ENCODE measurements at regions not wholly inside any gene's neighbourhood (a gene's known extent, or its start where the extent isn't known, plus 50 kb on each side); places are given as distances from the start of the nearest gene placed in this dataset.

DNA sequence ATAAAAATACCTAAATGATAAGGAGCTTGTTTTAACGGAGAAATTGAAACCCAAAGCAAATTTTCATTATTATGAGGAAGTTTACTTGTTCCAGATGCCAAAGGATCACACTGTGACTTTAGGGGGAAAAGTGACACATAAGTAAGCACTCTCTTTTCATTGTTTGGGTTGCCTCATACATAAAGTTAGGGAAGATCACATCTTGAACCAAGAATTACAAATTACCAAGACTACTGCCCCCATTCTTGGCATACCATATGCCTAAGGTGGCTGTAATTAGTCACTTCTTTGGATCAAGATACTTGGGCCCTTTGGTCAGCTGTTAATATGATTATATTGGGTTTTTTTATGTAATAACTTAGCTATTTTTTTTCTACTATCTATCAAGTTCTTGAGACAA, 269.0 kb downstream of the COL12A1 start:
- H3K4ac ChIP-seq (ENCODE audit: low read depth, low read length): no peak overlapping the region
- H3K79me1 ChIP-seq (ENCODE audit: low read length): no peaks in the 10 kb centered on the region
- DNase-seq: peak in 1 of 2 donors; percentile 9
- no peak overlapping the region for H2AK5ac ChIP-seq (ENCODE audit: low read length)
- H2BK5ac ChIP-seq (ENCODE audit: low read depth, low read length, poor library complexity): no peak overlapping the region
- H3K4me1 ChIP-seq (ENCODE audit: control insufficient read depth in 1 of 2, insufficient read depth in 2 of 2, low read length in 2 of 2): no peaks in the 10 kb centered on the region
- H4K12ac ChIP-seq (ENCODE audit: low read depth, low read length): no peak overlapping the region
- H2BK12ac ChIP-seq (ENCODE audit: low read length): no peak overlapping the region
- H3K4me2 ChIP-seq (ENCODE audit: low read length): no peak overlapping the region
- no peak overlapping the region for H3K23ac ChIP-seq (ENCODE audit: low read length)
- no peak overlapping the region for H4K91ac ChIP-seq (ENCODE audit: low read depth, low read length)
- H3K4me3 ChIP-seq (ENCODE audit: low read depth, low read length): no peak overlapping the region
- H3K9me3 ChIP-seq (ENCODE audit: insufficient read depth, low read depth, low read length): no peaks in the 10 kb centered on the region
- no peak overlapping the region for H2BK120ac ChIP-seq (ENCODE audit: insufficient read depth, low read length, poor library complexity)
- no peaks in the 10 kb centered on the region for H3K27me3 ChIP-seq (ENCODE audit: insufficient read depth, low read length)
- no peak overlapping the region for H4K8ac ChIP-seq (ENCODE audit: low read depth, low read length)
- no peaks in the 10 kb centered on the region for H3K36me3 ChIP-seq (ENCODE audit: control insufficient read depth in 1 of 2, insufficient read depth in 2 of 2, low read length in 2 of 2)
- WGBS (ENCODE audit: extremely low coverage, insufficient coverage, insufficient read length): no CpG with 5 or more reads among the region's 1 CpG
- H3K27ac ChIP-seq (ENCODE audit: low read depth, low read length): no peak overlapping the region
- H3K79me2 ChIP-seq (ENCODE audit: control insufficient read depth, insufficient read depth, low read length, poor library complexity): no peaks in the 10 kb centered on the region
- H3K18ac ChIP-seq (ENCODE audit: low read length): no peak overlapping the region
- H2AFZ ChIP-seq (ENCODE audit: insufficient read depth, low read length, poor library complexity): no peak overlapping the region
- no peak overlapping the region for H3K9ac ChIP-seq (ENCODE audit: low read length)
- no peak overlapping the region for H3K14ac ChIP-seq (ENCODE audit: low read length)

DNA sequence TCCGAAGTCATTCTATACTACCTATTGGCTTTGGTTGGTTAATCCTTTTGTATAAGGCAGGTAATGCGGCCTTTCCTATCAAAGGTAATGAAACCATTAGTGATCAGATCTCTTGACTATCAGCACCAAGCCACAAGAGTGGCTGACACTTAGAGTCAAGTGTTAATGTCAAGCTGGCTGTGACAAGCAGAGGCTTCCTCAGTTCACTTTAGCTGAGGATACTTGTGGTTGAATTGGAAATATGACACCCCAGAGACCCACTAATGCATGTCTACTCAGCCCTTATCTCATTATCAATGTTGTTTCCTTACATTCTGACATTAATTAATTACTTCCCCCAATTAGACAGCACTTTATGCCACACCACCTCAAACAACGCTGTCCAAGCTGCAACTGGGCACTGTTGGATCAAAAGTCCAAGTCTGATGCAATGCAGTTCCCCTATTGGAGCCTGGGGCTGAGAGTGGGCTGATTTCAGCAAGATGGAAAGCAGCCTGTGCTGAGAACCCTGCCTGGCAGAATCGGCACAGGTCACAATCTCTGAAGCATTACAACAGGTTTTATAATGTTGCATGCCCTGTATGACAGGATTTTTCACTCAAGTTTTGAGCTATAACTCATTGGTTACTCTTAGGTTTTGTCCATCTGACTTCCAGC, 273.5 kb downstream of the COL12A1 start:
- Histone ChIP-seq H4K12ac (ENCODE audit: low read depth, low read length) (no peak overlapping the region), H3K27ac (ENCODE audit: low read depth, low read length) (no peak overlapping the region), H2BK12ac (ENCODE audit: low read length) (no peak overlapping the region), H3K79me1 (ENCODE audit: low read length) (no peaks in the 10 kb centered on the region), H3K4ac (ENCODE audit: low read depth, low read length) (no peak overlapping the region), H2AK5ac (ENCODE audit: low read length) (no peak overlapping the region), H2AFZ (ENCODE audit: insufficient read depth, low read length, poor library complexity) (no peak overlapping the region), H3K36me3 (ENCODE audit: control insufficient read depth in 1 of 2, insufficient read depth in 2 of 2, low read length in 2 of 2) (no peaks in the 10 kb centered on the region), H4K91ac (ENCODE audit: low read depth, low read length) (no peak overlapping the region), H3K4me2 (ENCODE audit: low read length) (no peak overlapping the region), H3K27me3 (ENCODE audit: insufficient read depth, low read length) (no peaks in the 10 kb centered on the region), H3K4me1 (ENCODE audit: control insufficient read depth in 1 of 2, insufficient read depth in 2 of 2, low read length in 2 of 2) (no peaks in the 10 kb centered on the region), H3K9ac (ENCODE audit: low read length) (no peak overlapping the region), H3K4me3 (ENCODE audit: low read depth, low read length) (no peak overlapping the region), H3K79me2 (ENCODE audit: control insufficient read depth, insufficient read depth, low read length, poor library complexity) (no peaks in the 10 kb centered on the region), H4K8ac (ENCODE audit: low read depth, low read length) (no peak overlapping the region), H3K14ac (ENCODE audit: low read length) (no peak overlapping the region), H3K9me3 (ENCODE audit: insufficient read depth, low read depth, low read length) (no peaks in the 10 kb centered on the region), H2BK120ac (ENCODE audit: insufficient read depth, low read length, poor library complexity) (no peak overlapping the region), H2BK5ac (ENCODE audit: low read depth, low read length, poor library complexity) (no peak overlapping the region), H3K23ac (ENCODE audit: low read length) (no peak overlapping the region), H3K18ac (ENCODE audit: low read length) (no peak overlapping the region)
- no CpG with 5 or more reads among the region's 4 CpGs for WGBS (ENCODE audit: extremely low coverage, insufficient coverage, insufficient read length)
- peak; percentile 86 to 94 for DNase-seq

DNA sequence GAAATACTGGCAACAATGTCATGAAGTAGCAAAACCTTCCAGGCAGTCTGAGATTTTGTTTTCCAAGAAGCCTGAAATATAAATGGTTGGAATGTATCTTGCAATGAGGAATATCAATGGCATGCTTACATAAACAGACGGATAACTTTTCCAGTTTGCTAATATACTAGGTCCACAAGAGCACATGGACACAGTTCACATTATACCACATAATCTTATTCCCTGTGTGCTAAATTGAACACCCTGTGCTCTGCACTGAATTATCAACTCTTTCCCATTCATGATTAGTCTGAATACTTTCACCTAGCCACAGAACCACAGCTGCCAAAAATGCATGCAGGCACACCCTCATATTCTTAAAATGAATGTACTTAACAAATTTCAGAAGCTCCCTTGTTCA, 274.3 kb downstream of the COL12A1 start:
- Histone ChIP-seq H2AFZ (ENCODE audit: insufficient read depth, low read length, poor library complexity) (no peak overlapping the region), H4K8ac (ENCODE audit: low read depth, low read length) (no peak overlapping the region), H3K4me2 (ENCODE audit: low read length) (no peak overlapping the region), H3K36me3 (ENCODE audit: control insufficient read depth in 1 of 2, insufficient read depth in 2 of 2, low read length in 2 of 2) (no peaks in the 10 kb centered on the region), H2BK5ac (ENCODE audit: low read depth, low read length, poor library complexity) (no peak overlapping the region), H4K12ac (ENCODE audit: low read depth, low read length) (no peak overlapping the region), H3K23ac (ENCODE audit: low read length) (no peak overlapping the region), H2BK120ac (ENCODE audit: insufficient read depth, low read length, poor library complexity) (no peak overlapping the region), H2AK5ac (ENCODE audit: low read length) (no peak overlapping the region), H3K79me1 (ENCODE audit: low read length) (no peaks in the 10 kb centered on the region), H3K9me3 (ENCODE audit: insufficient read depth, low read depth, low read length) (no peaks in the 10 kb centered on the region), H3K79me2 (ENCODE audit: control insufficient read depth, insufficient read depth, low read length, poor library complexity) (no peaks in the 10 kb centered on the region), H3K27ac (ENCODE audit: low read depth, low read length) (no peak overlapping the region), H3K27me3 (ENCODE audit: insufficient read depth, low read length) (no peaks in the 10 kb centered on the region), H3K9ac (ENCODE audit: low read length) (no peak overlapping the region), H3K18ac (ENCODE audit: low read length) (no peak overlapping the region), H2BK12ac (ENCODE audit: low read length) (no peak overlapping the region), H3K14ac (ENCODE audit: low read length) (no peak overlapping the region), H3K4me1 (ENCODE audit: control insufficient read depth in 1 of 2, insufficient read depth in 2 of 2, low read length in 2 of 2) (no peaks in the 10 kb centered on the region), H3K4me3 (ENCODE audit: low read depth, low read length) (no peak overlapping the region), H4K91ac (ENCODE audit: low read depth, low read length) (no peak overlapping the region), H3K4ac (ENCODE audit: low read depth, low read length) (no peak overlapping the region)
- WGBS (ENCODE audit: extremely low coverage, insufficient coverage, insufficient read length): no CpG with 5 or more reads among the region's 1 CpG
- DNase-seq: peak; percentile 11 to 59

DNA sequence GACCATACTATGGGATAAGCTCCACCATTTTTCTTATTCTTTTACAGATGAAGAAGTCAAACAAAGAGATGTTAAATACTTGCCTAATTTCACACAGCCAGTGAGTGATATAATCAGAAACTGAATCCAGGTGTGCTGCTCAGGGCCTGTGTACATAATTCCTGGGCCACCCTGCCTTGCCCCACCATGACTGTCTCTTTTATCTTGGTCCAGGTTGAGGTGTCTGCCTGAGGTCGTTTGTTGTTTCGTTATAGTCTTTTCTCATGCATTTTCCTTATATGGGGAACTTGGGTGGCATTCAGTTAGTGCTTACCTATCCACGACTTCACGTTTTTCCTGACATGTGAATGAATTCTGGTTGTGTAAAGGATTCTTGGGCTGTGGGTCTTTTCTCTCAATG, 277.6 kb downstream of the COL12A1 start:
- no peak overlapping the region for H2BK5ac ChIP-seq (ENCODE audit: low read depth, low read length, poor library complexity)
- H3K4ac ChIP-seq (ENCODE audit: low read depth, low read length): no peak overlapping the region
- no CpG with 5 or more reads among the region's 4 CpGs for WGBS (ENCODE audit: extremely low coverage, insufficient coverage, insufficient read length)
- H3K4me1 ChIP-seq (ENCODE audit: control insufficient read depth in 1 of 2, insufficient read depth in 2 of 2, low read length in 2 of 2): no peaks in the 10 kb centered on the region
- no peaks in the 10 kb centered on the region for H3K79me1 ChIP-seq (ENCODE audit: low read length)
- no peak overlapping the region for H3K23ac ChIP-seq (ENCODE audit: low read length)
- H4K8ac ChIP-seq (ENCODE audit: low read depth, low read length): no peak overlapping the region
- no peak overlapping the region for H3K27ac ChIP-seq (ENCODE audit: low read depth, low read length)
- H2BK12ac ChIP-seq (ENCODE audit: low read length): no peak overlapping the region
- no peaks in the 10 kb centered on the region for H3K9me3 ChIP-seq (ENCODE audit: insufficient read depth, low read depth, low read length)
- DNase-seq: no peak
- H3K9ac ChIP-seq (ENCODE audit: low read length): no peak overlapping the region
- no peak overlapping the region for H2BK120ac ChIP-seq (ENCODE audit: insufficient read depth, low read length, poor library complexity)
- no peak overlapping the region for H3K4me2 ChIP-seq (ENCODE audit: low read length)
- H3K36me3 ChIP-seq (ENCODE audit: control insufficient read depth in 1 of 2, insufficient read depth in 2 of 2, low read length in 2 of 2): no peaks in the 10 kb centered on the region
- H3K79me2 ChIP-seq (ENCODE audit: control insufficient read depth, insufficient read depth, low read length, poor library complexity): no peaks in the 10 kb centered on the region
- no peak overlapping the region for H3K14ac ChIP-seq (ENCODE audit: low read length)
- H3K27me3 ChIP-seq (ENCODE audit: insufficient read depth, low read length): no peaks in the 10 kb centered on the region
- no peak overlapping the region for H4K91ac ChIP-seq (ENCODE audit: low read depth, low read length)
- no peak overlapping the region for H3K4me3 ChIP-seq (ENCODE audit: low read depth, low read length)
- H2AK5ac ChIP-seq (ENCODE audit: low read length): no peak overlapping the region
- H4K12ac ChIP-seq (ENCODE audit: low read depth, low read length): no peak overlapping the region
- no peak overlapping the region for H2AFZ ChIP-seq (ENCODE audit: insufficient read depth, low read length, poor library complexity)
- H3K18ac ChIP-seq (ENCODE audit: low read length): no peak overlapping the region
